ENCODE measurements at regions not wholly inside any gene's neighbourhood (a gene's known extent, or its start where the extent isn't known, plus 50 kb on each side); places are given as distances from the start of the nearest gene placed in this dataset.

DNA sequence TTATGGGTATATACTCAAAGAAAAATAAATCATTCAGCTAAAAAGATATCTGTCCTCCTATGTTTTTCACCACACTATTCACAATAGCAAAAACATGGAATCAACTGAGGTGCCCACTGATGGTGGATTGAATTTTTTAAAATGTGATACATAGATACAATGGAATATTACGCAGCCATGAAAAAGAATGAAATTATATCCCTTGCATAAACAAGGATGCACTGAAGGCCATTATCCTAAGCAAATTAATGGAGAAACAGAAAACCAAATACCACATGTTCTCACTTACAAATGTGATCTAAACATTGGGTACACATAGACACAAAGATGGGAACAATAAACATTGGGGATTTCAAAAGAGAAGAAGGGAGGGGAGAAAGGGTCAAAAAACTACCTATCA lies 964.2 kb upstream of the IGFBP7 start:
- in situ Hi-C loops (cut with HindIII; ENCODE audit: low sequenced_read_pairs), result no loop called here
- TF ChIP-seq, protein P1, sequence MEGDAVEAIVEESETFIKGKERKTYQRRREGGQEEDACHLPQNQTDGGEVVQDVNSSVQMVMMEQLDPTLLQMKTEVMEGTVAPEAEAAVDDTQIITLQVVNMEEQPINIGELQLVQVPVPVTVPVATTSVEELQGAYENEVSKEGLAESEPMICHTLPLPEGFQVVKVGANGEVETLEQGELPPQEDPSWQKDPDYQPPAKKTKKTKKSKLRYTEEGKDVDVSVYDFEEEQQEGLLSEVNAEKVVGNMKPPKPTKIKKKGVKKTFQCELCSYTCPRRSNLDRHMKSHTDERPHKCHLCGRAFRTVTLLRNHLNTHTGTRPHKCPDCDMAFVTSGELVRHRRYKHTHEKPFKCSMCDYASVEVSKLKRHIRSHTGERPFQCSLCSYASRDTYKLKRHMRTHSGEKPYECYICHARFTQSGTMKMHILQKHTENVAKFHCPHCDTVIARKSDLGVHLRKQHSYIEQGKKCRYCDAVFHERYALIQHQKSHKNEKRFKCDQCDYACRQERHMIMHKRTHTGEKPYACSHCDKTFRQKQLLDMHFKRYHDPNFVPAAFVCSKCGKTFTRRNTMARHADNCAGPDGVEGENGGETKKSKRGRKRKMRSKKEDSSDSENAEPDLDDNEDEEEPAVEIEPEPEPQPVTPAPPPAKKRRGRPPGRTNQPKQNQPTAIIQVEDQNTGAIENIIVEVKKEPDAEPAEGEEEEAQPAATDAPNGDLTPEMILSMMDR (IDR thresholded peaks at IDR 0.05; ENCODE audit: low read depth, low read length, missing control alignments), result no peak
- DNase-seq (ENCODE audit: low read depth), result no peak
- no peak overlapping the region for H3K4me3 ChIP-seq (ENCODE audit: low read depth, low read length)

DNA sequence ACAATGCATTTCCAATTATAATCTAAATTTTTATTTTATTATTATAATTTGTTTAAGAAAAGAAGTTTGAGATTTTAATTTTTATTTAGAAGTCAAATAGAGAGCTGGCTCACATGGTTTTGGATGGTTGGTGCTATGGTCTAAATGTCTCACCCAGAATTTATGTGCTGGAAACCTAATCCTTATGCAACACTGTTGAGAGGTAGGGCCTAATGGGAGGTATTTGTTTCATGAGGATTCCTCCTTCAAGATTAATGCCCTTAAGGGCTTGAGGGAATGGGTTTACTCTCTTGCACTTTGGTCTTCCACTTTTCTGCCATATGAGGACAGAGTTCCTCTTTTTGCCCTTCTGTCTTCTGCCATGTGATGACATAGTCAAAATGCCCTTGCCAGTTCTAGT lies 960.5 kb upstream of the IGFBP7 start:
- in situ Hi-C loops (cut with HindIII; ENCODE audit: low sequenced_read_pairs), result no loop called here
- DNase-seq (ENCODE audit: low read depth), result no peak
- H3K4me3 ChIP-seq (ENCODE audit: low read depth, low read length), result no peak overlapping the region
- TF ChIP-seq, protein P1 (IDR thresholded peaks at IDR 0.05; ENCODE audit: low read depth, low read length, missing control alignments), result no peak

DNA sequence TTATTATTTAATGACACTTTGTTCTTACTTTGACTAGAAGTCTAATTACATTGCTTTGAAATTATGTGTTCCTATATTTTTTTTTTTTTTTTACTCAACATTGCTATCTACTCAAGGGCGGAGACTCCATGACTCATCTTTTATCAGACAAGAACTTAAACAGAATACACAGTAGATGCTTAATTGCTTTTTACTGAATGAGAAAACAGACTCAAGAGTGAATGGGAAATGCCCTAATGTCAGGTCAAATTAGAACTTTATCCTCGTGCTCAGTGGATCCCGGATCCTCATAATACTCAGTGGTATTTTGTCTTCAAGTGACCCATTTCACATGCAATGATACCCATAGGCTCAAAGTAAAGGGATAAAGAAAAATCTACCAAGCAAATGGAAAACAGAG lies 954.5 kb upstream of the IGFBP7 start:
- in situ Hi-C loops (cut with HindIII; ENCODE audit: low sequenced_read_pairs), result no loop called here
- DNase-seq (ENCODE audit: low read depth), result no peak
- H3K4me3 ChIP-seq (ENCODE audit: low read depth, low read length), result no peak overlapping the region
- TF ChIP-seq, protein P1 (IDR thresholded peaks at IDR 0.05; ENCODE audit: low read depth, low read length, missing control alignments), result no peak

DNA sequence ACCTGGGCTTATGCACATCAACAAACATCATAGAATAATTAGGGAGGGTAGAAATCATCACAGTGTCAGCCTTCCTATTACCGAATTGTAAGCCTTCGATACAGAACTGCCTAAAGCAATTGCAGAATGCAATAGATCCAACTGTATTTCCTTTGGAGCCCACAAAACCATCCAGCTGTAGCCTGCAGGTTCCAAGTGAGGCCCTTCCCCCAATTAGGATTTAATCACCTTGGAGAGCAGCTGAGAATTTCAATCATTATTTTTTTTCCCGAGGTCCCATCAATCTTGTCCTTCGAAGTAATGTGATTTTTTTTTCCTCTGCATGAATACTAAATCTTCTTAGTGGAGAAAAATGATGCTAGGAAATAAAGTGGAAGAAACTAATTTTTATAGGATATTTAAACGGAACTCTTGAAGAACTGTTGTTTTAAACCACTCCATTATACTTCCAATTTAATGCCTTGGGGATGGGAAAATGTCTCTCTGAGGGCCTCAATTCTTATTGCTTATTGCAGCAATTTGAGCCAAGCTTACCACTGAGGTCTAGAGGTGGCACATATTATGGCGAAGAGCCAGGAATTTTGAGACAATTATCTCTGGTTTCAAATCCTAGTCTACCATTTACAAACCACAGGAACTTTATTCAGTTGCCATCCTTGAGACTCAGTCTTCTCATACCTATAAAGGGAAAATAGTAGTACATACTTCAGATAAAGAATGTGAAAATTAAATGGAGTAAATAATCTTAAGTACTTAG lies 953.4 kb upstream of the IGFBP7 start:
- no peak overlapping the region for H3K4me3 ChIP-seq (ENCODE audit: low read depth, low read length)
- no peak for DNase-seq (ENCODE audit: low read depth)
- TF ChIP-seq, protein P1 (IDR thresholded peaks at IDR 0.05; ENCODE audit: low read depth, low read length, missing control alignments), result no peak
- in situ Hi-C loops (cut with HindIII; ENCODE audit: low sequenced_read_pairs), result no loop called here

GRCh38 chr4:58061967-58062366 lies 951.8 kb upstream of the IGFBP7 start:
- no peak for DNase-seq (ENCODE audit: low read depth)
- TF ChIP-seq, protein P1 (IDR thresholded peaks at IDR 0.05; ENCODE audit: low read depth, low read length, missing control alignments), result no peak
- in situ Hi-C loops (cut with HindIII; ENCODE audit: low sequenced_read_pairs), result no loop called here
- H3K4me3 ChIP-seq (ENCODE audit: low read depth, low read length), result no peak overlapping the region

DNA sequence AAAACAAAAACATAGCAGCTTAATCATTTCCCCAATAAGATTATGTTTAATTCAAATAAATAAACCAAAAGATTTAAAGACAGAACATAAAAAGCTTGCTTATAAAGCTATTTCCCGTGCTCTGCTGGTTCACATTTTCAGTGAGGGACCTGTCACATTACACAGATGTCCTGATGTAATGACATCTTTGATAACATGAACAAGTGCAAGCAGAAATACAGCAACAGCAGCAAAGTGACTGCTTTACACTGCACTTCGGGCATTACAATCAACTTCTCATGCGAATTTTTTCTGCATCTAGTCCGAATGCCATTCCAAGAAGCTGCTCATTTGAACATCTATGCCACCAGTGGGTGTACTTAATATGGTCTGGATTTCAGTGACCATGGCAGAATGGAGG lies 940.3 kb upstream of the IGFBP7 start:
- TF ChIP-seq, protein P1 (IDR thresholded peaks at IDR 0.05; ENCODE audit: low read depth, low read length, missing control alignments), result no peak
- DNase-seq (ENCODE audit: low read depth), result no peak
- in situ Hi-C loops (cut with HindIII; ENCODE audit: low sequenced_read_pairs), result no loop called here
- H3K4me3 ChIP-seq (ENCODE audit: low read depth, low read length), result no peak overlapping the region
